A549 (cell line): ENCODE measurements at regions not wholly inside any gene's neighbourhood (a gene's known extent, or its start where the extent isn't known, plus 50 kb on each side); places are given as distances from the start of the nearest gene placed in this dataset.

Experiments used
- BHLHE40 ChIP-seq: IDR thresholded peaks from 2 replicates; pipeline ENCODE4 v1.6.1; 2012; ENCODE audit warnings: low read depth, low read length, inconsistent platforms
- JUN ChIP-seq, 2 experiments: fragments of >200 bp; sonication (Bioruptor Twin); formaldehyde crosslinking; IDR thresholded peaks; 2 replicates in 1 of 2; 3 replicates in 1 of 2; pipeline ENCODE4 v1.6.1; 2016 to 2017
- JUNB ChIP-seq: fragments of >200 bp; sonication (Bioruptor Twin); formaldehyde crosslinking; IDR thresholded peaks from 2 replicates; pipeline ENCODE4 v1.6.1; 2016
- MAFK ChIP-seq: fragments of 450-650 bp; IDR thresholded peaks from 2 replicates; pipeline ENCODE4 v1.6.1; 2014; ENCODE audit not compliant: partially characterized antibody
- PBX3 ChIP-seq: IDR thresholded peaks from 2 replicates; pipeline ENCODE4 v1.6.1; 2012
- PHF8 ChIP-seq: fragments of 200-600 bp; sonication (generic); IDR thresholded peaks from 2 replicates; pipeline ENCODE4 v1.6.1; 2016; ENCODE audit warnings: low read depth, mild to moderate bottlenecking, antibody characterized with exemption, moderate library complexity, borderline replicate concordance
- POLR2A ChIP-seq: IDR thresholded peaks from 2 replicates; pipeline ENCODE4 v1.6.1; 2012; ENCODE audit warnings: mild to moderate bottlenecking, low read length
- RNF2 ChIP-seq: fragments of 200-600 bp; sonication (generic); IDR thresholded peaks from 2 replicates; pipeline ENCODE4 v1.6.1; 2016; ENCODE audit warnings: low read depth, mild to moderate bottlenecking, antibody characterized with exemption, moderate library complexity, borderline replicate concordance
- TF ChIP-seq, protein P1 (sequence below): fragments of 200-600 bp; sonication (generic); IDR thresholded peaks from 2 replicates; pipeline ENCODE4 v1.6.1; 2016; ENCODE audit warnings: antibody characterized with exemption, mild to moderate bottlenecking, moderate library complexity
- TF ChIP-seq, protein P2 (sequence below): fragments of >200 bp; sonication (Bioruptor Twin); formaldehyde crosslinking; IDR thresholded peaks from 3 replicates; pipeline ENCODE4 v1.5.1; 2016

DNA sequence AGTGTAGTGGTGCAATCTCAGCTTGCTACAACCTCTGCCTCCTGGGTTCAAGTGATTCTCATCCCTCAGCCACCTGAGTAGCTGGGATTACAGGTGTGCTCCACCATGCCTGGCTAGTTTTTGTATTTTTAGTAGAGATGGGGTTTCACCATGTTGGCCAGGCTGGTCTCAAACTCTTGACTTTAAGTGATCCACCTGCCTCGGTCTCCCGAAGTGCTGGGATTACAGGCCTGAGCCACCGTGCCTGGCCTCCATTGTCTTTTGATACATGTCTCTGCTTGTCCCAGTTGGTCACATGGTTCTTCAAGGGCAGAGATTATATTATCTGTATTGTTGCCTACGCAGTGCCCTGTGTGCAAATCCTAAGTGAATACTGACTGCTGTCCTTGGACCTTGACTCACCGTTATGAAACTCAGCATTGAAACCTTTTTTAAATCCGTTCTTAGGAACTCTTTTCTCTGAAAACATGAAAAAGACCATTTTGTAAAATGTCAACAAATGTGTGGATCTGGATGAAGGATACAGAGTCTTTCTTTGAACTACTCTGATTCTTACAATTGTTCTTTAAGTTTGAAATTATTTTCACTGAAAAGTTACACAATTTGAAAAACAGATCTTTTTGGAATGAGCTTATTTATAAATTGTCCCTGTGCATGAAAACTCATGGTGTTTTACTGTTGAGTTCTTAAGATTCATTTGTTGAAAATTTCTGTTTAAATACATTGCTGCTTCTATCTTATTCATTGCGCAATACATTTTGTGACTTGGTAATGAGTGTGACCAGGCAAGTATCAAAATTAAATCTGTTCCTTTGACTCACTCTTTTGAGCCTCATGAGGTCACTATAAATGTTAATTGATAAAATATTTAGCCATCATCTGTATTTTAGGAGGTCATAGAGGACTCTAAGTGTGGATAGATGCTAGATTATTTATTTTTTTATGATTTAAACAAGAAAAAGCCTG, 293.5 kb downstream of the UTRN start:
- TF ChIP-seq PHF8 (no peak), POLR2A (no peak), BHLHE40 (no peak), JUN (IDR thresholded peaks at IDR 0.05) (no peak), MAFK (no peak), JUNB (no peak), PBX3 (no peak), RNF2 (no peak)
- TF ChIP-seq, protein P1, sequence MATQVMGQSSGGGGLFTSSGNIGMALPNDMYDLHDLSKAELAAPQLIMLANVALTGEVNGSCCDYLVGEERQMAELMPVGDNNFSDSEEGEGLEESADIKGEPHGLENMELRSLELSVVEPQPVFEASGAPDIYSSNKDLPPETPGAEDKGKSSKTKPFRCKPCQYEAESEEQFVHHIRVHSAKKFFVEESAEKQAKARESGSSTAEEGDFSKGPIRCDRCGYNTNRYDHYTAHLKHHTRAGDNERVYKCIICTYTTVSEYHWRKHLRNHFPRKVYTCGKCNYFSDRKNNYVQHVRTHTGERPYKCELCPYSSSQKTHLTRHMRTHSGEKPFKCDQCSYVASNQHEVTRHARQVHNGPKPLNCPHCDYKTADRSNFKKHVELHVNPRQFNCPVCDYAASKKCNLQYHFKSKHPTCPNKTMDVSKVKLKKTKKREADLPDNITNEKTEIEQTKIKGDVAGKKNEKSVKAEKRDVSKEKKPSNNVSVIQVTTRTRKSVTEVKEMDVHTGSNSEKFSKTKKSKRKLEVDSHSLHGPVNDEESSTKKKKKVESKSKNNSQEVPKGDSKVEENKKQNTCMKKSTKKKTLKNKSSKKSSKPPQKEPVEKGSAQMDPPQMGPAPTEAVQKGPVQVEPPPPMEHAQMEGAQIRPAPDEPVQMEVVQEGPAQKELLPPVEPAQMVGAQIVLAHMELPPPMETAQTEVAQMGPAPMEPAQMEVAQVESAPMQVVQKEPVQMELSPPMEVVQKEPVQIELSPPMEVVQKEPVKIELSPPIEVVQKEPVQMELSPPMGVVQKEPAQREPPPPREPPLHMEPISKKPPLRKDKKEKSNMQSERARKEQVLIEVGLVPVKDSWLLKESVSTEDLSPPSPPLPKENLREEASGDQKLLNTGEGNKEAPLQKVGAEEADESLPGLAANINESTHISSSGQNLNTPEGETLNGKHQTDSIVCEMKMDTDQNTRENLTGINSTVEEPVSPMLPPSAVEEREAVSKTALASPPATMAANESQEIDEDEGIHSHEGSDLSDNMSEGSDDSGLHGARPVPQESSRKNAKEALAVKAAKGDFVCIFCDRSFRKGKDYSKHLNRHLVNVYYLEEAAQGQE = no peak
- TF ChIP-seq, protein P2, sequence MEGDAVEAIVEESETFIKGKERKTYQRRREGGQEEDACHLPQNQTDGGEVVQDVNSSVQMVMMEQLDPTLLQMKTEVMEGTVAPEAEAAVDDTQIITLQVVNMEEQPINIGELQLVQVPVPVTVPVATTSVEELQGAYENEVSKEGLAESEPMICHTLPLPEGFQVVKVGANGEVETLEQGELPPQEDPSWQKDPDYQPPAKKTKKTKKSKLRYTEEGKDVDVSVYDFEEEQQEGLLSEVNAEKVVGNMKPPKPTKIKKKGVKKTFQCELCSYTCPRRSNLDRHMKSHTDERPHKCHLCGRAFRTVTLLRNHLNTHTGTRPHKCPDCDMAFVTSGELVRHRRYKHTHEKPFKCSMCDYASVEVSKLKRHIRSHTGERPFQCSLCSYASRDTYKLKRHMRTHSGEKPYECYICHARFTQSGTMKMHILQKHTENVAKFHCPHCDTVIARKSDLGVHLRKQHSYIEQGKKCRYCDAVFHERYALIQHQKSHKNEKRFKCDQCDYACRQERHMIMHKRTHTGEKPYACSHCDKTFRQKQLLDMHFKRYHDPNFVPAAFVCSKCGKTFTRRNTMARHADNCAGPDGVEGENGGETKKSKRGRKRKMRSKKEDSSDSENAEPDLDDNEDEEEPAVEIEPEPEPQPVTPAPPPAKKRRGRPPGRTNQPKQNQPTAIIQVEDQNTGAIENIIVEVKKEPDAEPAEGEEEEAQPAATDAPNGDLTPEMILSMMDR = no peak
